SK-N-DZ (cell line): ENCODE measurements at regions not wholly inside any gene's neighbourhood (a gene's known extent, or its start where the extent isn't known, plus 50 kb on each side); places are given as distances from the start of the nearest gene placed in this dataset.
A peak's percentile ranks its signal among the peaks of the same experiment; 100 is the strongest.
"Not testable (repeated sequence)": the region's sequence is repeated elsewhere in the genome, so short reads cannot be mapped to it uniquely, and the experiment has no call there.

ENCODE experiments used
- DNase-seq: peaks from one replicate; pipeline ENCODE4 v3.0.0-alpha.2; 2015; ENCODE audit warnings: low spot score

DNA sequence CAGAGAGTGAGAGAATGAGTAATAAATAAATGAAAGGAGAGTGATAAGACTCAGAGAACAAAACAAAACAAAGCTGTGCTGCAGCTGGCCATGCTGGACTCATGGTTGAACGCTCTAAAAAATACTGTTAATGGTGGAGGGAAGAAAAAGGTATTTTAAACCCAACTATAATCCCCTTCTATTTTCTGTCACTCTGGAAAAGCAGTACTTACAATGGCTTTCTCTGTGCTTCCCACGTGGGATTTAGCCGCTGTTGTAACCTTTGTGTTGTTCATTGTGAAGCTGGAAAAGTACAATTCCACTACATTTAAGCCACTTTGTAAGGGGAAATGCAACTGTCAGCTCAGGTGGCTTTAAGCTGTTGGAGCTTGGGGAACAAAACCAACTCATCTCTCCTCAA, 917.7 kb downstream of the IGSF11 start:
- no peak for DNase-seq

DNA sequence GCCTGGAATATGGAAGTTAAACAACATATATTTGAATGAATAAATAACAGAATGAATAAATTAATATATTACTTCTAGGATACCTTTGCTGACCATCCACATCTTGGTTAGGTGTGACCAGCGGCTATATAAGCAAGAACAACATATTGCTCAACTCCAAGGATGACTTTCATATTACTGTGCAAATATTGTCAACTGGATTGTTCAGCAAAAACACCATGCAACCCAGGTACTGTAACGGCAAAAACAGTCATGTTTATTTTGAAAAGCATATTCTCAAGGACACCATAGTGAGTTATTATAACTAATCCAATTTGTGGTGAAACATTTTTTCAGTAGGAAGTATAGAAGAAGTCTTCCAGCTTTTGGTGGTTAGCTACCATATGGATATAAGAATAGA, 907.9 kb downstream of the IGSF11 start:
- DNase-seq = no peak

DNA sequence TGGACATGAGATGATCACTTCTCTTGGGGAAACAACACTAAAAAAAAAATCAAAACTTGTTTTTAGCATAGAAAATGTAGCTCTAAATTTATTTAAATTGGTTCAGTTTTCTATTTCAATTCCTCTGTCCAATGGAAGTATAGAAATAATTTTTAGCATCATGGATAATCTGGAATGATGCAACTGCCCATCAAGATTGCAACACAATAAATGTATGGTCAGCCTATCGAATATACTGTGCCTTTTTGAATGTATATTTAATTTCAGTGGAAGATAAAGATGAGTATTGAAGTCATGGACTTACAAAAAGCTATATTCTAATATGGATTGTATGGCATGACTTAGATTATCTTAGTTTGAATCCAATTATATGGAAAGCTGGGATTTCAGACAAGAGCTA, 906.7 kb downstream of the IGSF11 start:
- no peak for DNase-seq

DNA sequence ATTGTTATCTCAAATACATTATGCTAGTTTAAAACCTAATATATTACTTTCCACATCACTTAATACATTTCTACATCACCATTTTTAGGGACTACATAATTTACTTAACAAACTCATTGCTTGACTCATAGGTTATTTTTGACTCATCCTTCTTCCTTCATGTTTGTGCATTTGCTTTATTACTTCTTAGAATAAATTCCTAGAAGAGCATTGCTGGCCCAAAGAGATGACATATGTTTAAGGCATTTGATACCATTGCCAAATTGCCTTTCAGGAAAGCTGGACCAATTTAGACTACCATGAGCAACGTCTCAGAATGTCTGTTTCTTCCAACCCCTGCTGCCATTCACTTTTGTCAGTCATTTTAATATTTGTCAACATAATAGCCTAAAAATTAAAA, 905.8 kb downstream of the IGSF11 start:
- no peak for DNase-seq

DNA sequence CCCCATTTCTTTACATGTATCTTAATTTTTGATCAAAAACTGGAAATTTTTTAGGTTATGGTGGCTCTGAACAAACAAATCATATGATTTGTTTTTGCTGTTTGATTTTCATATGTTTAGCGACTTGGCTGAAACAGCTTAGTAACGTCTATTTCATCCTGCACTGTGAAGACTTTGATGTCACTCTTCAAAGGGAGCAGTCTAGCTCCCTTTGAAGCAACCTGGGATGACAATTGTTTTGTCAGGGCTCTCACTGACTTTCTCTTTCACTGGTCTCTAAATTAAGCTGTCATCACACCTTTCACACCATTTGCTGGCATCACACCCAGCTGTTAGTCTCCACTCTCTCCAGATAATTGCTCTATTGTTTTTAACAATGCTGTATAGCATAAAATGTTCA, 896.9 kb downstream of the IGSF11 start:
- DNase-seq = no peak

DNA sequence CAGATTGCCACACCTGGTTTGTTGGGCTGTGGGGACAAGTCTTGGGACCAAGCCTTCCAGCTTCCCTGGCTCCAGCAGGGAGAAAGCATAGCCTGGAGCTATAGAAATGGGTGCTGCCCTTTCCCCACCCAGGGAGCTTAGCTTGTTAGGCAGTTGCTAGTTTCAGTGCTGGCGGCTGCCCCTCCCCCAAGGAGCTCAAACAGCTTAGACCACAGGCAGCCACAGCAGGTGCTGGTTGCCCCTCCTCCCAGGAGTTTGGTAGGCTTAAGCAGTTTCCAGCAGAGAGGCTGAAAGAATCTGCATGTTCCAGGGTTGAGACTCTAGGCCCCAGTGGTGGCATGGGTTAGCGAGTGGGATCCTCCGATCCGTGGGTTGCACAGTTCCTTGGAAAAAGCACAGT, 889.7 kb downstream of the IGSF11 start:
- DNase-seq = peak; percentile 16

DNA sequence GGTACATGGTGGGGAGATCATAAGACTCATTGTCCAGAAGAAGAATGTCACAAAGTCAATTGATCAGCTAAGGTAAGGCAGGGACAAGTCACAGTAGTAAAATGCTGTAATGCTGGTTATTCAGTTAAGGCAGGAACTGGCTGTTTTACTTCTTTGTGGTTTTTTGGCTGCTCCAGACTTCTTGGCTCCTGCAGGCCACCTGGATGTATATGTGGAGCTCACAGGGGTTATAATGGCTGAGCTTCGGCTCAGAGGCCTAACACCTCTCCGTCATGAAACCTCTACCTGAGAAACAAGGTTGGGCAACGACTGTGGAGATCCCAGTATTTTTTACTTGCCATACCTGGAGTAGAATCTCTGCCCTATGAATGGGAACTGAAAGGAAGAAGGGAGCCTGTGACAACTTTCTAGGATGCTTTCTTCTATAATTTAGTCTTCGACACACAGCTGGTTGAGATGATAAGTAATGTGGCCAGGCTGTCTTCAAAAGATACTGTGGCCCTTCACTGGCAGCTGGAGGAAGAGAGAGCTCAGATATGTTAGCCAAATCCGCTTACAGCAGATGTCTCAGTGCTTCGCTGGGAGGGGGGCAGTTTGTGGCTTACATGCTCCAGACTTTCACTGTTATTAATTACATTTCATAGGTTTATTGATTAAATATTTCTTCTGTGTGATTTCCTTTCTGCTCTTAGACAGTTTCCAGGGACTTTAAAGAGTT, 887.8 kb downstream of the IGSF11 start:
- no peak for DNase-seq

DNA sequence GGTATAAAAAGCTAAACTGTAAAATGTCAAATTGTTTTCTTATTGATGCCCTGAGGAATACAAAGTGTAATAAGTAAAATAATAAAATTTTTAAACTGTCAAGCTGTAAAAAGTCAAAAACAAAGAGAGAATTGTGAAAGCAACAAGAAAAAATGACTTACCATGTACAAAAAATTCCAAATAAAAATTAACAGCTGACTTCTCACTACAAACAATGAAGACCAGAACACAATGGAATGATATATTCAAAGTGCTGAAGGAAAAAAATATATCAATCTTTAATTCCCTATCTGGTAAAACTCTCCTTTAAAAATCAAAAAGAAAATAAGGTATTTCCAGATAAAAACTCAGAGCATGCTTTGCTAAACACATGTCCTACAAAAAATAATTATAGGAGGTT, 883.5 kb downstream of the IGSF11 start:
- no peak for DNase-seq

DNA sequence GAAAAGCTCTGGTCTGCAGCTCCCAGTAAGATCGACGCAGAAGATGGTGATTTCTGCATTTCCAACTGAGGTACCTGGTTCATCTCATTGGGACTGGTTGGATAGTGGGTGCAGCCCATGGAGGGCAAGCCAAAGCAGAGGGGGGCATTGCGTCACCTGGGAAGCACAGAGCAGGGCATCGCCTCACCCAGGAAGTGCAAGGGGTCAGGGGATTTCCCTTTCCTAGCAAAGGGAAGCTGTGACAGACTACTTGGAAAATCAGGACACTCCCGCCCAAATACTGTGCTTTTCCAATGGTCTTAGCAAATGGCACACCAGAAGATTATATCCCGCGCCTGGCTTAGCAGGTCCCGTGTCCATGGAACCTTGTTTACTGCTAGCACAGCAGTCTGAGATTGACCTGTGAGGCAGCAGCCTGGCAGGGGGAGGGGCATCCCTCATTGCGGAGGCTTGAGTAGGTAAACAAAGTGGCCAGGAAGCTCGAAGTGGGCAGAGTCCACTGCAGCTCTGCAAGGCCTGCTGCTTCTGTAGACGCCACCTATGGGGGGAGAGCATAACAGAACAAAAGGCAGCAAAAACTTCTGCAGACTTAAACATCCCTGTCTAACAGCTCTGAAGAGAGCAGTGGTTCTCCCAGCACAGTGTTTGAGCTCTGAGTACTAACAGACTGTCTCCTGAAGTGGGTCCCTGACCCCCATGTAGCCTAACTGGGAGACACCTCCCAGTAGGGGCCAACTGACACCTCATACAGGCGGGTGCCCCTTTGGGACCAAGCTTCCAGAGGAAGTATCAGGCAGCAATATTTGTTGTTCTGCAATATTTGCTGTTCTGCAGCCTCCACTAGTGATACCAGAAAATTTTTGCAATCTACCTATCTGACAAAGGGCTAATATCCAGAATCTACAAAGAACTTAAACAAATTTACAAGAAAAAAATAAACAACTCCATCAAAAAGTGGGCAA, 871.7 kb downstream of the IGSF11 start:
- not testable (repeated sequence) for DNase-seq

DNA sequence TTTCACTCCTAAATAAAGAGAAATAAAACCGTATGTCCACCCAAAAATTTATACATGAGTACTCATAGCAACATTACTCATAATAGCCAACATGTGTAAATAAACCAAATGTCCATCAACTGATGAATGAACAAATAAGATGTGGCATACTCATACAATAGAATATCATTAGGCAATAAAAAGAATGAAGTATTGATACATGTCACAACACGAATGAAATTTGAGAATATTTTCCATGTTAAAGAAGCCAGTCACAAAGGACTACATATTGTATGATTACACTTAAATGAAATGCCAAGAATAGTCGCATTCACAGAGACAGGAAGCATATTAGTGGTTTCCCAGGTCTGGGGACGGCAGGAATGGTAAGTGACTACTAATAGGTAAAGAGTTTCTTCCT, 869.2 kb downstream of the IGSF11 start:
- no peak for DNase-seq

DNA sequence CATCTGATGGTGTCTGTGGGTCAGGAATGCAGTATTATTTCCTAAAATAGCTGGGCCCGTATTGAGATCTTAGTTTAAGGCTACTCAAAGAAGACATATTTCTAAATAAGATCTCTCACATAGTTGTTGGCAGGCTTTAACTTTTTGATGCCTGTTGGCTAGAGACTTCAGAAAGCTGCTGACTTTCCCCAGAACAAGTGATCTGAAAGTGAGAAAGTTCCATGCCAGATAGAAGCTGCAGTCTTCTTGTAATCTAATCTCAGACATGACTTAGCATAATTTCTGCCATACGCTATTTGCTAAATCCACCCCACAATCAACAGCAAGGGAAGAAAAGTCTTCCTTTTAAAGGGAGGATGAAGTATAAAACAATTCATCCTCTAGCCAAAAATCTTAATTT, 867.1 kb downstream of the IGSF11 start:
- DNase-seq = no peak

DNA sequence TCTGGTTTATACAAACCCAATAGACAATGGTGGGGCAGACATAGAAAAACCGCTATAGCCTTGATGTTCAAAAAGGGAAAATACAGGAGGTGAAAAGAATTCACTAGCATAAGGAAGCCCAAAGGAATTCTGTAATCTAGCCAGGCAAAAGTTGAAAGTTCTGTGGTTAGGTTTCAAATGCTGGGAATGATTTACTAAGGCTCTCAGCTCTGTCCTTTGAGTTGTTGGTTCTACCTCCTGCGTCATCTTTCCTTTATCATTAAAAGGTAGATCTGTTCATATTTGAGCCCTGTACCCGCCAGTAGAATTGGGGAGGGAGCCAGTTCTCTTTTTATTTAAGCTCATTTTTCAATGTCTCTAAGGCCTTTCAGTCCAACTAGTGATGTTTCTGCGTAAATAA, 866.5 kb downstream of the IGSF11 start:
- no peak for DNase-seq

DNA sequence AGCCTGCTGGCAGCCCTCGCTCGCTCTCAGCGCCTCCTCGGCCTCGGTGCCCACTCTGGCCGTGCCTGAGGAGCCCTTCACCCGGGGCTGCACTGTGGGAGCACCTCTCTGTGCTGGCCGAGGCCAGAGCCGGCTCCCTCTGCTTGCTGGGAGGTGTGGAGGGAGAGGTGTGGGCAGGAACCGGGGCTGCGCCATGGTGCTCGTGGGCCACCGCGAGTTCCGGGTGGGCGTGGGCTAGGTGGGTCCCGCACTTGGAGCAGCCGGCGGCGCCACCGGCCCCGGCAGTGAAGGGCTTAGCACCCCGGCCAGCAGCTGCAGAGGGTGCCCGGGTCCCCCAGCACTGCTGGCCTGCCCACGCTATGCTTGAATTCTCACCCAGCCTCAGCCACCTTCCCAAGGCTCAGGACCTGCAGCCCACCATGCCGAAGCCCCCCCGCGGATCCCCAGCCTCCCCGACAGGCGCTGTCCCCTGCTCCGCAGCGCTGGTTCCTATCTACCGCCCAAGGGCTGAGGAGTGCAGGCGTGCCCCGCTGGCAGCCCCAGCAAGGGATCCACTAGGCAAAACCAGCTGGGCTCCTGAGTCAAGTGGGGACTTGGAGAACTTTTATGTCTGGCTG, 863.3 kb downstream of the IGSF11 start:
- DNase-seq = no peak

DNA sequence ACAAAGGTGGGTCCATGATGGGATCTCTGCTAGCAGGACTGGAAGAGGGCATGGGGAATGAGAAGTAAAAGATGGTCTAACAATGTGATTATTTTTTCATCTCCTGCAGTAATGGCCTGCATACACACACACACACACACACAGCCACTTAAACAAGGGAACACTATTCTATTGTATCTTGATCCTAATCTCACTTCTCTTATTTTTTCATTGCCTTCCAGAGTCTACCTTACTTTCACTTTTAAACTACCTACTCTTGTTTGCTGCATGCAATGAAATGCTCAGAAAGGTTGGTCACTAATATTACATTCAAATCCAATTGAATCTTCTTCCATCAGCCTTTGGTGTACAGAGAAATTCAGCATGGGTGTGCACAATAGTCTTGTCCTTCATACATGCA, 853.8 kb downstream of the IGSF11 start:
- DNase-seq = no peak

DNA sequence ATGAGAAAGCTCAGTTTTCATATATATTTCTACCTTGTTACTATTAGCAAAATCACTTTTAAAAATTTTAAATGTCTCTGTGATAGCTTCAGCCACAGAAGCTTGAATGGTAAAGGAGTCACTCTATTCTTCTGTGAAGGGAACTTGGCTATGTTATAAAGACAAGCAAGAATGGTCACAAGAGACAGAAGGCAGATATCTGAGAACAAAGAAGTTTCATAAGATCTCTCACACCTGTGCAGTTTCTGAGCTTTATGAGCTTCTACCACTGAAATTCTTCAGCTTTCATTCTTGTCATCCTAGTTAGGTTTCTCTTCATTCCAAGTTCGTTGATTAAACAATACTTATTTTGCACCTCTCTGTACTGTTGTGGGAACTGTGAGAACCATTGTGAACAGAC, 853.4 kb downstream of the IGSF11 start:
- DNase-seq = no peak

DNA sequence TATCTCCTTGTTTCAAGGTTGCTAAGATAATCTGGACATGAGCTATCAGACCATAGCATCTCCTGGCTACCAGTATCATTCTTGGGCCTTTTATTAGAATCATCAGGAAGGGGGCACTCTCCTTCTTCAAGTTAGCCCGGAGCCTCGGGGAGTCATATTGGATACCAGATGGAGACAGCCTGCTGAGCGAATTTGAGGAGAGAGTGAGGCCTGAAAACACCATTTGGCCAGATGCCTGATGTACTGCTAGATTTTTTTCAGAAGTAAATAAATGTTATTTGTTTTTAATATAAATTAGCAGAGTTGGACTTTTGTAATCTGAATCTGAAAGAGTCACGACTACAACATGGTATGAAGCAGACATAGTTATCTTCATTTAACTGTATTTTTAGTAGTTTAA, 848.6 kb downstream of the IGSF11 start:
- no peak for DNase-seq

DNA sequence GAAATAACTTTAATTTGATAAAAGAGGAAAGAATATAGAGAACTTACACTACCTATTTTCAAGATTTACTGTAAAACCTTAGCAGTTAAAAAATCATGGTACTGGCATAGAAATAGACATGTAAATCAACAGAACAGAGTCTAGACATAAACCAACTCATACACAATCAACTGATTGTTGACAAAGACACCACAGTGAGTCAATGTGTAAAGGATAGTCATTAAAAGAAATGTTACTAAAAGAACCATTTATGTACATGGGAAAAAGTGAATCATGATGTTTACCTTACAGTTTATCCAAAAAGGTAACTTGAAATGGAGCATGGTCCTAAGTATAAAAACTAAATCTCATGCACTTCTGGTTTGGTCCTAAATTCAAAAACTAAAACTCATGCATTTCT, 847.4 kb downstream of the IGSF11 start:
- no peak for DNase-seq

DNA sequence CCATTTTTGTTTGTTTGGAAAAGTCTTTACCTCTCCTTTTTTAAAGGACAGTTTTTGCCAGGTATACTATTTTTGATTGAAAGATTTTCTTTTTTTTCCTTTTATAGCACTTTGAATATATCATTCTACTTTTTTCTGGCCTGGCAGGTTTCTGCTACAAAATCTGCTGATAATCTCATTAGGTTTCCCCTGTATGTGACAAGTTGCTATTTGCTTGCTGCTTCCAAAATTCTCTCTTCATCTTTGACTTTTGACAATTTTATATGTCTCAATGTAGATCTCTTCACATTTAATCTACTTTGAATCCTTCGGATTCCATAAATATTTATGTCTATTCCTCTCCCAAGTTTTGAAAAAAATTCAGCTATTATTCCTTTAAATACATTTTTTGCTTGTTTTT, 838.5 kb downstream of the IGSF11 start:
- DNase-seq = no peak

DNA sequence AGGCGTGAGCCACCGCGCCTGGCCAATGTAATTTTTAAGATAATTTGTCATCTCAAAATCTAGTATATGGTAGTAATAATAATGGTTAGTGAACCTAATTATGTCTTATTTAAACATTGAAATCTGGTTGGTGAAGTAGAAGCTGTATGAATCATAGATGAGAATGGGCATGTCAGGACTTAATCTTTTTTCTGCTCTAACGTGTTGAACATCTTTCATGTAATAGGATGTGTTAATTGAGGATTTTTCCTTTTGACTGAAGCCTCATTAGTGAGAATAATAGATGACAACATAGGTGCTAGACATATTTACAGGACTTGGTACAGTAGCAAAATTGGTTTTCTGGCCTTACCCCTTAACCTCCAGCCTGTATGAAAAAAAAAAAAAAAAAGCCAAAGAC, 835.6 kb downstream of the IGSF11 start:
- no peak for DNase-seq

DNA sequence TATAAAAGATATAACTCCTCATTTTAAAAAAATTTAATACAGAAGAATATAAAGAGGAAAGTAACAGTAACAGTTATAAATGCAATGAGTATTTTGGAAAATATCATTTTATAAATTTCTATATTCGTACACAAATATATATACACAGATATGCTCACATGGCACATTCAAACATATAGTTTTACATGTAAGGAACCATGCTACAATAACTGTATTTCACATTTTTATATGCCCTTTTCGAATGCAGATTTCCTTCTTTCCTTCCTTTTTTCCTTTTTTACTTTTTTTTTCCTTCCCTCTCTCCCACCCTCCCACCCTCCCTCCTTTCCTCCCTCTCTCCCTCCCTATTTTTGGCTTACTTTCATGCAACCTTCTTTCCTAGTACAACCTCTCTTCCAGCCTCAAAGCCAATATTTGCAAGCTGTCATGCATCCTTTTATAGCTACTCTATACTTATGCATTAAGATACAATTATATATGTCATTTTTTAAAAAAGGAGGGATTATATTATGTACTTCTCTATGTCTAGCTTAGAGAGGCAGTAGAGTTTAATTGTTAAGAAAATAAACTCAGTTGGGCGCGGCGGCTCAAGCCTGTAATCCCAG, 830.5 kb downstream of the IGSF11 start:
- DNase-seq = no peak

DNA sequence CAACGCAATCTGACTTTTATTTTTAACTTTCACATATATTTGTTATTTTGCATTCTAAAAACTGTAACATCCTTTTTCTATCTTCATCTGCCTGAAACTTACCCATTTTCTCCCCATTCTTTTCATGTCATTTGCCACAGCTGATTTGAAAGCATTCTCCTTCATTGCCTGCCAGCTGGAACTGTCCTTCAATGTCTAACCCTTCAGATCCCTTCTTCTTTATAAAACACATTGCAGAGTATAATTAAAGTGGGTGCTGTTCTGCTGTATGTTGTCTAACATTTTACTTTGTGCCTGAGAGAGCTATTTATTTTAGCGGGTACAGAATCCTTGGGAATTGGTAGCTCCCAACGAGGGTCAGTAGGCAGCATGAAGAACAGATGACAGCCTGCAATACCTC, 827.4 kb downstream of the IGSF11 start:
- peak; percentile 3 for DNase-seq

DNA sequence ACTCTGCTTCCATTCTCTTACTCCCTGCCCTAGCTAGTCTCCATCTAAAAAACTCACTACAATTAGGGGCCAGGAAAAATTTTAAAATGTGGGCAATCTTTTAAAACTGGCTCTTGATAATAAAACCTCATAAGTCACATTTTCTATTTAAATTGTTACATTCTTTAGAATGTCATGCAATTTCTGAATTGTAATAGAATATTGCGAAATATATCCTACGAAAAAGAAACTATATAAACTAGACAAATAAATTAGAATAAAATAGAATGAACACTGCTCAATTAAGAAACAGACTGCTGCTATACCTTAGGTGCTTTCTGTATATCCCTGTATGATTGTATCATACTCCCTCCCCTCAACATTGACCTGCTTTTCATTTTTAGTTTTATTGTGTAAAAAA, 826.0 kb downstream of the IGSF11 start:
- DNase-seq = no peak
